ENCODE measurements at regions not wholly inside any gene's neighbourhood (a gene's known extent, or its start where the extent isn't known, plus 50 kb on each side); places are given as distances from the start of the nearest gene placed in this dataset.

DNA sequence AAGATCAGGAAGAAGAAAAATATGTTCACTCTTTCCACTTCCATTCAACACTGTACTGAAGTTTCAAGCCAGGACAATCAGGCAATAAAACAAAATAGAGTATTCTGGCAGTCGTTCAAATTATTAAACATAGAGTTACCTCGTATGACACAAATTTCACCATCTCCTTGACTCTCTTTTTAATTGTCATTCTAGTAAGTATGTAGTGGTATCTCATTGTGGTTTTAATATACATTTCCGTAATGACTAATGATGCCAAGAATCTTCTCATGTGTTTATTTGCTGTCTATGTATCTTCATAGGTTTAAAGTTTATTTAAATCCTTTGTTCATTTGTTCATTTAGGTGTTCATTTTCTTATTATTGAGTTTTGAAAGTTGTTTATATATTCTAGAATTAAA is 352.2 kb downstream of the IDS start:
- DNase-seq (ENCODE audit: low spot score) = no peak

DNA sequence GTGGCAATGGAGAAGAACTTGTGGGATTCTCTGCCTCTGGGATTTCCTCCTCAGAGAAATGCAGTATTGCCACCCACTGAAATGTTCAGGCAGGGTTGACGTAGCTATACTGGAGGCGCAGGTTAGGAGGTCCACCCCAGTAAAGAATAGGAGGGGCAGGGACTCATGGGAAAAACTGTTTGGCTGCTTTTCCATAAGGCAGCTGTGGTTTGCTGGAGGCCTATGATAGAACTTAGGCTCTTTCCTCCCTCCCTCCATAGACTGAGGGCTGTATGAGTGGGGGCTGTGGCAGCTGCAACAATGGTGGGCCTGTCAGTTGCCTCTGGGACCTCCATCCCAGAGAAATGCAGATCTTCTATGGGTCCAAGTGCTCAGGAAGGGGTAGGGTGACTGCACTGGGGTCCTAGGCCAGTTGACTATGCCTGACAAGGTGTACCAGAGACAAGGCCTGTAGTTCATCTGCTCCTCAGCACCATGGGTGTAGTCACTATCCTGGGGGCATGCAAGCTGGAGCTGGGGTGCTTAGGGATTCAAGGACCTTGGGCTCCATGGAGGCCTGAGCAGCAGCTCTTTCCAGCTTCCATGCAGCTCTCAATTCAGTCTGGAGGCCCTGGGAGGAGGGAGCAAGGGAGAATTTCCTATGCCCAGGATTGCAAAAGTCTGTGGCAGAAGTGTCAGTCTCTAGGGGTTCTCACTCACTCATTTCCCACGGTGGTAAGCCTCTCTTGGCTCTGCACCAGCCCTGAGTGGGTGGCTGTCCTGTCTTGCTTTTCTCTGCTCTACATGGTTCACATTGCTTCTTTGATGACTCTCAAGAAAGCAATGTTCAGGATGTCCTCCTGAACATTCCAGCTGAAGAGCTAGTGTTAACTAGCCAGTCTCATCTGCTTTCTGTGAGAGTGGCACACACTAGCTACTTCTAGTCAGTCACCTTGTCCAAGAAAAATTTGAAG is 353.0 kb downstream of the IDS start:
- DNase-seq (ENCODE audit: low spot score) = peak; percentile 60

DNA sequence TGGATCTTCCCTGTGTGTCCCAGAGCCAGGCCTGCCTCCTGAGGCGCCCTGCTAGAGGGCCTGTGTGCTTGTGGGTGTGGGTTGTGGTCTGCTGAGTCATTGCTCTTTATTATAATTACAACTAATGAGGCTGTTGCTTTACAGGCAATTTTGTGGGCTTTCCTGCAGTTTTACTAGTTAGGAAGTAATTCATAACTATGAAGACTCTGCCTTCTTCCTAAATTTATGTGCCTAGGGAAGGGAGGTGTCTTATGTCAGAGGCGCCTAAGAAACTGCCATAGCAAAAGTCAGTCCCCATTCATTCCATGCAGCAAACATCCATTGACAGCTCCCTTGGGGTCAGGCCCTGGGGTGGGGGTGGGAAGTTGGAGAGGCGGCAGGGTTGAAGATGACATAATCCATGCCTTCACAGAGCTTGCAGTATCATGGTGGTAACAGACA is 359.2 kb downstream of the IDS start:
- peak; percentile 11 for DNase-seq (ENCODE audit: low spot score)

DNA sequence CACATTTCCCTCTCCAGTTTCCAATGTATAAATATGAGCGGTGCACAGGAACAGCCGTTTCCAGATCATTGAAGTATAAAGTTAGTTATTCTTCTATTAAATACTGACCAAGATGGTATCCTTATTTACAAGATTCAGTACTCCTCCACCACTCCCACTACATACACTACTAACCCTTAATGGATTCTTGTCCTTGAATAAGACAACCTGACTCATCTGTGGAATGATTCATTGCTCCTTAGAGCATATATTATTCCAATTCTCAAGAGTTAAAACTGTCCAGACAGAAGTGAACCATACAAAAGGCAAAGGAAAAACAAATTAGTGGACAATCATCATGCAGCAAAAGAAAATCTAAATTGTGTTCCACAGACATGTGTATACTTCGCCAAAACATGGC is 373.3 kb downstream of the IDS start:
- DNase-seq (ENCODE audit: low spot score) = no peak

DNA sequence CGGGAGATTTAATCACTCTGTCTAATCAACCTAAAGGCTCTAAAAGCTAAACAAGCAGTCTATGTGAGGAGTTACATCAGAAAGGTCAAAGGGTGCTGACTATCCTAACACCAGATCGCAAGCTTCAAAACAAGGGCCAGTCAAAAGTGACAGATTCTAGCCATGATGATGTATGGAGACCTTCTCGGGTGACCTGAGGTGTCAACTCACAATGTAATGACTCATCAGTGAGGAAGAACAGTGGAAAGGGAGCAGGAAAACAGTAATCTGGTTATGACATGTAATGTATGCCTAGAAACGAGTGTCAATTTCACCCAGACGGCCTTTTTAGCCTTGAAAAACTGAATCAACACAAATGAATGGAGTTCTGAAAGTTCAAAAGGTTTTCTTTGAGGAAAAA is 375.3 kb downstream of the IDS start:
- DNase-seq (ENCODE audit: low spot score) = no peak

DNA sequence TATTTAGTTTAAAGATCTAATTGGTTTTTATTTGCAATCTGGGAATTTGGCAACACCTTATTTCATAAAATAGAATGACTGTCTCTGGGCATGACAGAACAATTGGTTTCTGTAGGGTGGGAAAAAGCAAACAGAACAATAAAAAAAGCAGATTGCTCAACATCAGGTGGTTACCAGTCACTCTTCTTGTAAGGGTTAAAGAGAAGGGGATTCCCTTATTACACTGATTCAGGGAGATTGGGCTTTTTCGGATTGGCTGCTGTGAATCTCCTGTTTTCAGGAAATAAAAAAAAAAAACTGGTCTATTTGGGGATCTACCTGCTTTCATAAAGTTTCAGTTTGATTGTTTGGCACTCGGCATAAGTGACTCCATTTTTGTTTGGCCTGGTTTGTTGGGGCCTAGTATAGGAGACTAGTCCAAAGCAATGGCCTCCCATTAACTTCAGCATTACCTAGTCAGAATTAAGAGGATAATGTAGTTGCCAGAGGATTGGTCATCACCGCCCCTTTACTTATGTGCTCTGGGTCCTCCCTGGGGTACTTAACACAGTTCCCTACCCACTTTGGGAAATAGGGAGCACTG is 380.5 kb downstream of the IDS start:
- no peak for DNase-seq (ENCODE audit: low spot score)

DNA sequence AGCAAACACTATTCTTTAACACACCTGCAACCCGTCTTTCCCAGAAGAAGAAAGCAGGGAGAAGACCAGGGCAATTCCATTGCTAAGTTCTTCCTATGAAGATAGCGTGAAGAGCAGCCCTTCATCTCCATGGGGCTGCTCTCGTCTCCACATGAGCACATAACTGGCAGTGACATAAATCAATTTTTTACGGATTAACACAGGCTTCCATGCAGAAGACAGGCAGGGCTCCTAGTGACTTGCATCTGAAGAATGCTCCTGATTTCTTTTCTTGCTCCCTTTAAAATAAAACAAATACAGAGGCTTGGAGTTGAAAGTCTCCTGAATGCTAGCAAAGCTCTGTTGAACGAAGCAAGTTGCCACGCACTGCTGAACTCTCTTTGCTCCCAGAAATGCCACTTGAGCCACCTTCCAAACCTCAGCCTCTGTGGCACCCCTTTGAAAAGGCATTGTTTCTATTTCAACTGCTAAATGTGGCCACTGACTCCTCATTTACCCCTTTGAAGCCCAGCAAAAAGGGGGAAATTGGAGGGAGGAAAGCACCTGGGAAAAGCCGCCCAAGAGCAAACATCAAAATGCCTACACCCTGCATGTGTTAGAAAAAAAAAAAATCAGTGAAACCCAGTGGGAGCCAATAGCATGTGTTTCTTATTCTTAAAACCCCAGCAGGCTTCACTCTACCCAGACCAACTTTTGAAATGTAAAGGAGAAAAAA is 383.7 kb downstream of the IDS start:
- DNase-seq (ENCODE audit: low spot score) = no peak

DNA sequence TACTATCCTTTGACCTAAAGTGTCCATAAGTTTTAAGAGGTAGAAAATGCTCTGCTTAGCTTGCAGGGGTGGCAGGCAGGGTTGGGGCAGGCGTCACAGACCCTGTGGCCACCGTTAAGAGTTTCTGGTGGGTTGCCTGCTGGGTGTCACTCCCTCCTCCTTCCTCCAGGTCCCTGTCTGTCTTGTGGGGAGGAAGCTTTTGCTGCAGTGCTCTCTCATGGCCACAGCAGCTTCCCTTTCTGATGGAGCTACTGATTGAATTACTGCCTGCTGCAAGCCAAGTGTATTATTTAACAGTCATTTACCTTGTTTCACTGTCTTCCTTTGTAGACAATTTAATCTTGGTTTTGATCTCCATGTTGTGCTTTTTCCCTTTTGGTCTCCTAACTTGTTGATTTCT is 384.6 kb downstream of the IDS start:
- no peak for DNase-seq (ENCODE audit: low spot score)

DNA sequence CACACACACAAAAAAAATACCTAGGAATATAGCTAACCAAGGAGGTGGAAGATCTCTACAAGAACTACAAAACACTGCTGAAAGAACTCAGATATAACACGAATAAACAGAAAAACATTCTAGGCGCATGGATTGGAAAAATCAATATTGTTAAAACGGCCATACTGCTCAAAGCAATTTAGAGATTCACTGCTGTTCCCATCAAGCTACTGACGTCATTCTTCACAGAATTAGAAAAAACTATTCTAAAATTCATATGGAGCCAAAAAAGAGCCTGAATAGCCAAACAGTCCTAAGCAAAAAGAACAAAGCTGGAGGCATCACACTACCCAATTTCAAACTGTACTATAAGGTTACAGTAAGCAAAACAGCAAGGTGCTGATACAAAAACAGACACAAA is 390.2 kb downstream of the IDS start:
- DNase-seq (ENCODE audit: low spot score) = no peak

DNA sequence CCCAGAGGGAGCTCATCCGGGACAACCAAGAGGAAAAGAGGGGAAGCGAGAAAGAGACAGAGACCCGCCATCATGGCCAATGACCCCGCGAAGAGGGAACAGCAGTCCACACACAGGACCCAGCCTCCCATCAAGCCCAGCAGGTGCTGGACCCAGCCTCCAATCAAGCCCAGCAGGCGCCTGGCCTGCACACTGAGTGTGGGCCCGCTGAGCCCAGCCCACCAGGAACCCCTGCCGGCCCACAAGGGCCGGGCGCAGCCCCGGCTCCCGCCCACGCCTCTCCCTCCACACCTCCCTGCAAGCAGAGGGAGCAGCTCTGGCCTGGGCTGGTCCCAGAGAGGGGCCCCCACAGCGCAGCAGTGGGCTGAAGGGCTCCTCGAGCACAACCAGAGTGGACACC is 391.1 kb downstream of the IDS start:
- DNase-seq (ENCODE audit: low spot score) = no peak

DNA sequence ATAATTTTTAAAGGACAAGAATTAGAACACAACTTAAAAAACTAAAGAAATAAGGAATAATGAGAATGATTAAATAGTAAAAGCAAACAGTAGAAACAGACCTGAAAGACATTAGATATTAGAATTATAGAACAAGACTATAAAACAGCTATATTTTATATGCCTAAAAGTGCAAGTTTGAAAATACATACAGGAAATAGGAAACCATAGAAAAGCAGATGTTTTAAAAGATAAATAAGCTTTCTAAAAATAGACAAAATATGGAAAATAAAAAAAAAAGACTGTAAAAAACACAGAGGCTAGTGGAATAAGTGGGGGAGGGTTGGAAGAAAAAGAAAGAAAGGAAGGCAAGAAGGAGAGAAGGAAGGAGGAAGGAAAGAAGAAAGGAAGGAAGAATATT is 407.3 kb downstream of the IDS start:
- DNase-seq (ENCODE audit: low spot score) = no peak

DNA sequence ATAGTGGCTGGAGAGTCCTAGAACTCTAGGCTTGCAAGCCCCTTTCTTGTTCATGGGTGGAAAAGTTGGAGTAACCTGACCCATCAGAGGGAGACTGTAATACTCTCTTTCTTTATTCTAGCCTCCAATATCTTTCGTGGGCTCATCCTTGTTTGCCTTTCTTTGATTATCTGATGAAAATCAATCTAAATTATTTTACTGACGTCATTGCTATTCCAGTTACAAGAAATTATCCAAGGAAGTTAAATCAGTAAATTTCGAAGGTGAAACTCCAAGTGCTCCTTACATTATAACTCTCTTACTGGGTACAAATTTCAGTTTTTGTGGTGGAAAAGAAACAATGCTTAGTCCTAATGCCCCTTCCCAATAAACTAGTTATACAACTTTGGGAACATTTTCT is 412.9 kb downstream of the IDS start:
- no peak for DNase-seq (ENCODE audit: low spot score)

DNA sequence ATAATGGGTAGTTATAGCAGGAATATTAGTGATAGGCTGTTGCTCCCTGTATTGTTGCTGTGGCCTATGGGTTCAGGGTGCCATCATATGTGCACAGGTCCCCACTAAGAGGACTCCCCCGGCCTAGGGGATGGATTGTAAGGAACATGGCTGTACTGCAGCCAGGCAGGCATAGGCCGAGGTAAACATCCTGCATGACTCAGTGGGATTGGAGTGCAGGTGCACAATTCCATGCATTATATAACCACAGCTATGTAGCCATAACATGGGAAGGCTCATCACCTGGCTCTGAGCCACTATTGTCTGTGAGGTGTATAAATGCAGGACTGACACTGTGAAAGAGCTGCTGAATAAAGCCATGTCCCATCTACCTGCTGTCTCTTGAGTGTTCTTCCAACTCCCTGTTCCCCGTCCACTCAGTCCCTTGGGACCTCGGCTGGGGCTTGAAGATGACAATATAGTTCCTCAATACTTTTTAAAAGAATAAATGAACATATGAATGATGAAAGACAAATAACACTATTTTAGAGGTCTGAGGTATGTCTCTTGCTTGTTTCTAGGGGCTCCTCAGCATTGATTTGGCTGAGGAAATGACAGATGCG is 425.2 kb downstream of the IDS start:
- DNase-seq (ENCODE audit: low spot score) = no peak

DNA sequence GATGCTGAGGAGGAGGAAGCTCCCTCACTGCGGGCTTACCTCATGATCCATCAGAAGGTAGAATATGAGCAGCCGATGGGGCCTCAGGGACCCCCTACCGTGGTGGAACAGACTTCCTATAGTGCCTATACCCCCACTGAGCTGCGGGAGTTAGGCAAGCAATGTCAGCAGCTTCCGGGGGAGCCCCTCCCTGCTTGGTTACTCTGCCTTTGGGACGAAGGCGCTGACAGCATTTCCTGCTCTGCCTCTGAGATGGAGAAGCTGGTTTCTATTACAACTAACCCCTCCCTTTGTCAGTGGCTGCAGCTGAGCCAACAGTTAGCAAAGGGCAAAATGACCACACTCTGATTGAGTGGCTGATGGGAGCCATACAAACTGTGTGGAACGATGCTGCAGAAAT is 430.7 kb downstream of the IDS start:
- DNase-seq (ENCODE audit: low spot score) = peak; percentile 54

DNA sequence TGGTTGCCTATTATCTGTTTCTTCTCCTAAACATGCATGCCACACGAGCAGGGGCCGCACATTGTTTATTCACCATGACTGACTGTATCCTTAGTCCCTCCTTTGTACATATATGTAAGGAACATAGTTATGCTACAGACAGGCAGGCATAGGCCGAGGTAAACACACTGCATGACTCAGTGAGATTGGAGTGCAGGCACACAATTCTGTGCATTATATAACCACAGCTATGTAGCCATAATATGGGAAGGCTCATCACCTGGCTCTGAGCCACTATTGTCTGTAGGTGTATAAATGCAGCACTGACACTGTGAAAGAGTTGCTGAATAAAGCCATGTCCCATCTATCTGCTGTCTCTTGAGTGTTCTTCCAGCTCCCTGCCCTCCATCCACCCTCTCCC is 431.6 kb downstream of the IDS start:
- no peak for DNase-seq (ENCODE audit: low spot score)

DNA sequence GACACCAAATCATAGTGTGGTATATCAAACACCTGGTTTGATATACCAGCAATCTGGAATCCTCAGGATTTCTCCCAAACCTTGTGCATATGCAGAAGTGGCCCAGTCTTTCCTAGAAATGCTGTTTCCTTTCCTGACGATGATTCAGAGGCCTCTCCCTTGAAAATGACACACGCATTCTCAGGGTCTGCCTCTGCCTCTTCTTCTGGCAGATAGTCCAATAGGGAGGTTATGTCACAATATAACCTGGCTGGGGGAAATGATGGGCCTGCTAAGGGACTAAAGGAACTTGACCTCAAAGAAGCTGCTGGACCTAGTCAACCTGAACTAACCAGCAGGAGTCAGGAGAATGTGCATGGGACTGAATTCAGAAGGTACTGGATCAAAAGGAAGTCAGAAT is 435.2 kb downstream of the IDS start:
- no peak for DNase-seq (ENCODE audit: low spot score)

DNA sequence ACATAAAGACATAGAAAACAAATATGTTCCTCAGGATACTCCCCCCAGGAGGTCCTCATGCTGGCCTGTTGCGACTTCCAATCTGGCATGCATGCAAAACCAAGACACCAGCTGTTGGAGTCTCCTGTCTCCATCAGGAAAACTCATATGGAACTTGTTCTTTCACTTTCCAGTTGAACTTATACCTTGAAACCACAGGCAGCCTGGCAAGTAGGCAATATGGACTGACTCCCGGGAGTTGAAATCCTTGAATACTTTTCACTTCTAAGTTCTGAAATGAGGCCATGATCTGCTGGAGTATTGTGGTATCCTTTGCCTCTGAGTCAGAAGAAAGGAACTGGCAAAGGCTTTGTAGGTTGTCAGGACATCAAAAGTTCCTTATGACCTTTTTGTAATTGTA is 444.2 kb downstream of the IDS start:
- DNase-seq (ENCODE audit: low spot score) = peak; percentile 74
